ENCODE measurements at regions not wholly inside any gene's neighbourhood (a gene's known extent, or its start where the extent isn't known, plus 50 kb on each side); places are given as distances from the start of the nearest gene placed in this dataset.

GRCh38 chr9:86546712-86547111 is 192.5 kb upstream of the TUT7 start:
- H2AFZ ChIP-seq (ENCODE audit: low read depth, low read length): no peak overlapping the region
- no peaks in the 10 kb centered on the region for H4K20me1 ChIP-seq (ENCODE audit: insufficient read depth)
- TF ChIP-seq CTCF (IDR thresholded peaks at IDR 0.05; ENCODE audit: poor library complexity, severe bottlenecking) (no peak), EP300 (conservative IDR thresholded peaks at IDR 0.05; ENCODE audit: poor library complexity, severe bottlenecking) (no peak), TAF1 (IDR thresholded peaks at IDR 0.05; ENCODE audit: low read depth) (no peak), EZH2 (IDR thresholded peaks at IDR 0.05; ENCODE audit: borderline replicate concordance, insufficient read depth, low read length, poor library complexity, severe bottlenecking) (no peak), MXI1 (conservative IDR thresholded peaks at IDR 0.05; ENCODE audit: poor library complexity, severe bottlenecking) (no peak), RAD21 (conservative IDR thresholded peaks at IDR 0.05) (no peak), REST (IDR thresholded peaks at IDR 0.05; ENCODE audit: borderline replicate concordance) (no peak), SMC3 (conservative IDR thresholded peaks at IDR 0.05; ENCODE audit: poor library complexity) (no peak), POLR2AphosphoS5 (IDR thresholded peaks at IDR 0.05) (no peak)
- H3K27ac ChIP-seq (ENCODE audit: low read length): no peak overlapping the region
- H3K27me3 ChIP-seq (ENCODE audit: insufficient read depth, low read depth, low read length): no peaks in the 10 kb centered on the region
- H3K4me3 ChIP-seq (ENCODE audit: low read length): no peak overlapping the region
- no peaks in the 10 kb centered on the region for H3K9me2 ChIP-seq (ENCODE audit: insufficient read depth, low read length)
- H3K4me2 ChIP-seq (ENCODE audit: low read length): no peak overlapping the region
- no peaks in the 10 kb centered on the region for H3K9me3 ChIP-seq (ENCODE audit: low read length)
- no peaks in the 10 kb centered on the region for H3K79me2 ChIP-seq (replicated peaks; ENCODE audit: insufficient read depth, low read length)
- no peaks in the 10 kb centered on the region for H3K36me3 ChIP-seq (ENCODE audit: insufficient read depth, low read length)
- no peak overlapping the region for H3K9ac ChIP-seq (ENCODE audit: low read length)
- H3F3A ChIP-seq (ENCODE audit: insufficient read depth, low read length, poor library complexity, severe bottlenecking): no peaks in the 10 kb centered on the region

- Histone ChIP-seq H3K4me2 (ENCODE audit: low read length) (no peak overlapping the region), H3K36me3 (ENCODE audit: insufficient read depth, low read length) (no peaks in the 10 kb centered on the region), H3K4me3 (ENCODE audit: low read length) (no peak overlapping the region), H2AFZ (ENCODE audit: low read depth, low read length) (no peak overlapping the region), H3K9ac (ENCODE audit: low read length) (no peak overlapping the region), H3K9me3 (ENCODE audit: low read length) (no peaks in the 10 kb centered on the region), H3F3A (ENCODE audit: insufficient read depth, low read length, poor library complexity, severe bottlenecking) (no peaks in the 10 kb centered on the region), H3K27me3 (ENCODE audit: insufficient read depth, low read depth, low read length) (no peaks in the 10 kb centered on the region), H3K9me2 (ENCODE audit: insufficient read depth, low read length) (no peaks in the 10 kb centered on the region), H3K79me2 (replicated peaks; ENCODE audit: insufficient read depth, low read length) (no peaks in the 10 kb centered on the region), H4K20me1 (ENCODE audit: insufficient read depth) (no peaks in the 10 kb centered on the region), H3K27ac (ENCODE audit: low read length) (no peak overlapping the region)
- no peak for TF ChIP-seq CTCF (IDR thresholded peaks at IDR 0.05; ENCODE audit: poor library complexity, severe bottlenecking)
- no peak for TF ChIP-seq TAF1 (IDR thresholded peaks at IDR 0.05; ENCODE audit: low read depth)
- no peak for TF ChIP-seq RAD21 (conservative IDR thresholded peaks at IDR 0.05)
- TF ChIP-seq EP300 (conservative IDR thresholded peaks at IDR 0.05; ENCODE audit: poor library complexity, severe bottlenecking): no peak
- TF ChIP-seq MXI1 (conservative IDR thresholded peaks at IDR 0.05; ENCODE audit: poor library complexity, severe bottlenecking): no peak
- no peak for TF ChIP-seq POLR2AphosphoS5 (IDR thresholded peaks at IDR 0.05)
- no peak for TF ChIP-seq REST (IDR thresholded peaks at IDR 0.05; ENCODE audit: borderline replicate concordance)
- no peak for TF ChIP-seq EZH2 (IDR thresholded peaks at IDR 0.05; ENCODE audit: borderline replicate concordance, insufficient read depth, low read length, poor library complexity, severe bottlenecking)
- TF ChIP-seq SMC3 (conservative IDR thresholded peaks at IDR 0.05; ENCODE audit: poor library complexity): no peak
Observed at GRCh38 chr9:86545090-86545489, 190.9 kb upstream of the TUT7 start.

Measured in neural cell (in vitro differentiated cells).